ENCODE measurements at regions not wholly inside any gene's neighbourhood (a gene's known extent, or its start where the extent isn't known, plus 50 kb on each side); places are given as distances from the start of the nearest gene placed in this dataset.

- H3K27ac Mint-ChIP-seq: no peak overlapping the region
- peaks cover 4% of the 10 kb centered on the region for H3K4me1 Mint-ChIP-seq (ENCODE audit: low read depth)
- TF ChIP-seq, protein P1, sequence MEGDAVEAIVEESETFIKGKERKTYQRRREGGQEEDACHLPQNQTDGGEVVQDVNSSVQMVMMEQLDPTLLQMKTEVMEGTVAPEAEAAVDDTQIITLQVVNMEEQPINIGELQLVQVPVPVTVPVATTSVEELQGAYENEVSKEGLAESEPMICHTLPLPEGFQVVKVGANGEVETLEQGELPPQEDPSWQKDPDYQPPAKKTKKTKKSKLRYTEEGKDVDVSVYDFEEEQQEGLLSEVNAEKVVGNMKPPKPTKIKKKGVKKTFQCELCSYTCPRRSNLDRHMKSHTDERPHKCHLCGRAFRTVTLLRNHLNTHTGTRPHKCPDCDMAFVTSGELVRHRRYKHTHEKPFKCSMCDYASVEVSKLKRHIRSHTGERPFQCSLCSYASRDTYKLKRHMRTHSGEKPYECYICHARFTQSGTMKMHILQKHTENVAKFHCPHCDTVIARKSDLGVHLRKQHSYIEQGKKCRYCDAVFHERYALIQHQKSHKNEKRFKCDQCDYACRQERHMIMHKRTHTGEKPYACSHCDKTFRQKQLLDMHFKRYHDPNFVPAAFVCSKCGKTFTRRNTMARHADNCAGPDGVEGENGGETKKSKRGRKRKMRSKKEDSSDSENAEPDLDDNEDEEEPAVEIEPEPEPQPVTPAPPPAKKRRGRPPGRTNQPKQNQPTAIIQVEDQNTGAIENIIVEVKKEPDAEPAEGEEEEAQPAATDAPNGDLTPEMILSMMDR (IDR thresholded peaks at IDR 0.05; ENCODE audit: unreplicated experiment): no peak
- DNase-seq (ENCODE audit: low spot score, unreplicated experiment): no peak
- H3K9me3 Mint-ChIP-seq (ENCODE audit: low read depth): no peaks in the 10 kb centered on the region
- no peaks in the 10 kb centered on the region for H3K36me3 Mint-ChIP-seq (ENCODE audit: insufficient read depth)
- H3K4me3 Mint-ChIP-seq (ENCODE audit: low read depth): no peak overlapping the region
- peaks cover 42% of the 10 kb centered on the region for H3K27me3 Mint-ChIP-seq
Measured at GRCh38 chr13:111413407-111414187, 93.2 kb downstream of the TEX29 start.

- no peak for DNase-seq (ENCODE audit: low spot score, unreplicated experiment)
- TF ChIP-seq, protein P1 (IDR thresholded peaks at IDR 0.05; ENCODE audit: unreplicated experiment): no peak
- Mint-ChIP-seq H3K27ac (no peak overlapping the region), H3K36me3 (ENCODE audit: insufficient read depth) (no peaks in the 10 kb centered on the region), H3K4me3 (ENCODE audit: low read depth) (no peak overlapping the region), H3K27me3 (peaks cover 41% of the 10 kb centered on the region), H3K9me3 (ENCODE audit: low read depth) (no peaks in the 10 kb centered on the region), H3K4me1 (ENCODE audit: low read depth) (peaks cover 4% of the 10 kb centered on the region)
Measured at GRCh38 chr13:111414341-111414740, 93.9 kb downstream of the TEX29 start.

DNA sequence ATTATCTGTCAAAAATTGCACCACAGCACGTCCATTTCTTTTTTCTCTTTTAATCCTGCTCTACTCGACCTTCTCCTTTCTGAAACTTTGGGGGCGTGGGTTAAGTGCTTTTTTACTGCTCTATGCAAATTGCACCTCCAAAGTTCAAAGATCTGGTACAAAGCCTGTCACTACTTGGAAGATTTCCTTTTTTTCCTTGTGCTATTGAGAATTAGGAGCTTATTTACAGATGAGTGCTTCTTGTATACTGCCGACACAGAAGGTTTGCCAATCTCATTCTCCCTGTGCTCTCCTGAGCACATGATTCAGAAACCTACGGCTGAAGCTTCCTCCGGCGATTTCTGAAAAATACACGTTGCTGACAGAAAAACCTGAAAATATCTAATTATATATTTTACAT is 94.8 kb downstream of the TEX29 start:
- TF ChIP-seq, protein P1 (IDR thresholded peaks at IDR 0.05; ENCODE audit: unreplicated experiment): no peak
- H3K27ac Mint-ChIP-seq: no peak overlapping the region
- no peak overlapping the region for H3K4me3 Mint-ChIP-seq (ENCODE audit: low read depth)
- H3K36me3 Mint-ChIP-seq (ENCODE audit: insufficient read depth): no peaks in the 10 kb centered on the region
- DNase-seq (ENCODE audit: low spot score, unreplicated experiment): no peak
- H3K27me3 Mint-ChIP-seq: peaks cover 36% of the 10 kb centered on the region
- no peaks in the 10 kb centered on the region for H3K9me3 Mint-ChIP-seq (ENCODE audit: low read depth)
- H3K4me1 Mint-ChIP-seq (ENCODE audit: low read depth): peaks cover 2% of the 10 kb centered on the region

GRCh38 chr13:111415765-111416164 is 95.3 kb downstream of the TEX29 start:
- Mint-ChIP-seq H3K4me3 (ENCODE audit: low read depth) (no peak overlapping the region), H3K27ac (no peak overlapping the region), H3K4me1 (ENCODE audit: low read depth) (peaks cover 2% of the 10 kb centered on the region), H3K27me3 (peaks cover 36% of the 10 kb centered on the region), H3K36me3 (ENCODE audit: insufficient read depth) (no peaks in the 10 kb centered on the region), H3K9me3 (ENCODE audit: low read depth) (no peaks in the 10 kb centered on the region)
- DNase-seq (ENCODE audit: low spot score, unreplicated experiment): no peak
- TF ChIP-seq, protein P1 (IDR thresholded peaks at IDR 0.05; ENCODE audit: unreplicated experiment): no peak

DNA sequence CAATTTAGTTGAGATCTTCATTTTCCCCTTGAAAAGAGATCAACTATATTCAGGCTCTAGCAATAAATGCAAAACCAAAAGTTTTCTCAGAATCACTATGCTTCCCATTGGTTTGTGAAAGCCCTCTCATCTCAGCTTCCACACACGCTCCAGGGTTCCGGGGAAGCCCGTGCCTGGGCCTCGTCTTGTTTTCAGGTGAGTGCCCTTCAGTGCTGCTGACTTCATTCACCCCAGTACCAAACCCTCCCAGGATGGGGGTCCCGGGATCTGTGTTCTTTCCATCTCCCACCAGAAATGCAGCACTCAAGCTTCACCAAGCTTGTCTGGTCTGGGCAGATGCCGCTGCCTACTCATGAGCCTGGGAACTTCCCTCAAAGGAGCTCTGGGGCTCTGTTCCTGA is 97.7 kb downstream of the TEX29 start:
- TF ChIP-seq, protein P1 (IDR thresholded peaks at IDR 0.05; ENCODE audit: unreplicated experiment): no peak
- H3K27me3 Mint-ChIP-seq: peaks cover 21% of the 10 kb centered on the region
- no peaks in the 10 kb centered on the region for H3K4me1 Mint-ChIP-seq (ENCODE audit: low read depth)
- H3K27ac Mint-ChIP-seq: no peak overlapping the region
- no peak for DNase-seq (ENCODE audit: low spot score, unreplicated experiment)
- H3K4me3 Mint-ChIP-seq (ENCODE audit: low read depth): no peak overlapping the region
- H3K9me3 Mint-ChIP-seq (ENCODE audit: low read depth): no peaks in the 10 kb centered on the region
- no peaks in the 10 kb centered on the region for H3K36me3 Mint-ChIP-seq (ENCODE audit: insufficient read depth)

Measured in progenitor cell of endocrine pancreas (in vitro differentiated cells).